ENCODE measurements at regions not wholly inside any gene's neighbourhood (a gene's known extent, or its start where the extent isn't known, plus 50 kb on each side); places are given as distances from the start of the nearest gene placed in this dataset.

GRCh38 chr3:156604642-156605144, 49.8 kb upstream of the SSR3 start:
- Histone ChIP-seq H3K4me3 (ENCODE audit: control extremely low read depth in 1 of 5, extremely low read depth in 1 of 5, insufficient read depth in 1 of 5, low read depth in 2 of 5, low read length in 4 of 5) (no peak overlapping the region), H3K36me3 (replicated peaks in 1 of 2; ENCODE audit: control extremely low read depth in 1 of 2, control insufficient read depth in 1 of 2, extremely low read depth in 1 of 2, insufficient read depth in 2 of 2, low read length in 1 of 2) (no peaks in the 10 kb centered on the region), H2AFZ (ENCODE audit: insufficient read depth, low read depth, low read length, poor library complexity, severe bottlenecking) (no peak overlapping the region), H4K20me1 (ENCODE audit: control insufficient read depth, insufficient read depth, low read length, poor library complexity, severe bottlenecking) (no peaks in the 10 kb centered on the region), H3K9ac (ENCODE audit: low read length) (no peak overlapping the region), H3K27me3 (replicated peaks in 1 of 4; ENCODE audit: control extremely low read depth in 1 of 4, control insufficient read depth in 3 of 4, insufficient read depth in 4 of 4, low read length in 3 of 4) (peaks cover 0 to 14% (median 5%) of the 10 kb centered on the region in 4 experiments), H3K9me3 (ENCODE audit: control extremely low read depth in 1 of 3, control insufficient read depth in 2 of 3, insufficient read depth in 1 of 3, low read length in 2 of 3) (no peaks in the 10 kb centered on the region), H3K4me2 (replicated peaks; ENCODE audit: low read depth, low read length, poor library complexity, severe bottlenecking) (no peak overlapping the region), H3K27ac (ENCODE audit: low read length in 2 of 2) (no peak overlapping the region), H3K4me1 (ENCODE audit: control insufficient read depth in 2 of 2, insufficient read depth in 2 of 2, low read length in 2 of 2) (peaks cover 3 to 10% of the 10 kb centered on the region in 2 donors), H3K79me2 (ENCODE audit: control insufficient read depth, insufficient read depth, low read length) (no peaks in the 10 kb centered on the region)
- no peak for TF ChIP-seq CTCF (IDR thresholded peaks at IDR 0.05)
- no peak for TF ChIP-seq EZH2 (IDR thresholded peaks at IDR 0.05; ENCODE audit: borderline replicate concordance, insufficient read depth, low read depth, low read length, poor library complexity, severe bottlenecking)
- CTCF ChIA-PET, result no interaction called here
- peaks cover 11% of the 10 kb centered on the region for H3K4me1 Mint-ChIP-seq
- DNase-seq, result no peak
- intact Hi-C loops (cut with micrococcal nuclease), result no loop called here
- no peak overlapping the region for H3K27ac Mint-ChIP-seq
- 80% methylated on average over 1 of the region's 2 CpGs for WGBS (ENCODE audit: insufficient coverage)
- no peaks in the 10 kb centered on the region for H3K9me3 Mint-ChIP-seq (ENCODE audit: insufficient read depth)
- H3K27me3 Mint-ChIP-seq, result peaks cover 12% of the 10 kb centered on the region
- POLR2A ChIA-PET, result no interaction called here
- no peak overlapping the region for H3K4me3 Mint-ChIP-seq
- ATAC-seq (ENCODE audit: low read depth), result no peak
